ENCODE measurements at regions not wholly inside any gene's neighbourhood (a gene's known extent, or its start where the extent isn't known, plus 50 kb on each side); places are given as distances from the start of the nearest gene placed in this dataset.

DNA sequence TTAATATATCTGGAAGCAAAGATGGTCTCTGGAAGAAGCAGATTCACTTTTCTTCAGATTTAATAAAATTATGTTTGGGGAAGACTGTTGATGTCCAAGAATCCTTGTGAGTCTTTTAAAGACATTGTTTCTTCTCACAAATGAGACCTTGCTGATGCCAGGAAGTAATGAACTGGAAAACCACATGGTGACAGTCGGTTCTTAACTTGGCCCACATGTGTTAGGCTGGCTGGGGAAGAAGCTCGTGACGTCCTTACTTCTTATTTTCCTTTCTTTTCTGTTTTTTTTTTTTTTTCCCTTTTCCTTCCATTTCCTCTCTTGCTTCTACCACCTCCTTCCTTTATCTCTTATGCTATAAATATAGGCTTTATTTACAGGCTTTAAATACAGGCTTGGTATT lies 950.2 kb downstream of the BCL11B start:
- H3K36me3 Mint-ChIP-seq (ENCODE audit: low read depth, unreplicated experiment) = no peaks in the 10 kb centered on the region
- H3K27me3 Mint-ChIP-seq (ENCODE audit: unreplicated experiment) = no peaks in the 10 kb centered on the region
- no peak for DNase-seq (ENCODE audit: low spot score)
- H3K4me3 Mint-ChIP-seq (ENCODE audit: unreplicated experiment) = no peak overlapping the region
- TF ChIP-seq, protein P1, sequence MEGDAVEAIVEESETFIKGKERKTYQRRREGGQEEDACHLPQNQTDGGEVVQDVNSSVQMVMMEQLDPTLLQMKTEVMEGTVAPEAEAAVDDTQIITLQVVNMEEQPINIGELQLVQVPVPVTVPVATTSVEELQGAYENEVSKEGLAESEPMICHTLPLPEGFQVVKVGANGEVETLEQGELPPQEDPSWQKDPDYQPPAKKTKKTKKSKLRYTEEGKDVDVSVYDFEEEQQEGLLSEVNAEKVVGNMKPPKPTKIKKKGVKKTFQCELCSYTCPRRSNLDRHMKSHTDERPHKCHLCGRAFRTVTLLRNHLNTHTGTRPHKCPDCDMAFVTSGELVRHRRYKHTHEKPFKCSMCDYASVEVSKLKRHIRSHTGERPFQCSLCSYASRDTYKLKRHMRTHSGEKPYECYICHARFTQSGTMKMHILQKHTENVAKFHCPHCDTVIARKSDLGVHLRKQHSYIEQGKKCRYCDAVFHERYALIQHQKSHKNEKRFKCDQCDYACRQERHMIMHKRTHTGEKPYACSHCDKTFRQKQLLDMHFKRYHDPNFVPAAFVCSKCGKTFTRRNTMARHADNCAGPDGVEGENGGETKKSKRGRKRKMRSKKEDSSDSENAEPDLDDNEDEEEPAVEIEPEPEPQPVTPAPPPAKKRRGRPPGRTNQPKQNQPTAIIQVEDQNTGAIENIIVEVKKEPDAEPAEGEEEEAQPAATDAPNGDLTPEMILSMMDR (IDR thresholded peaks at IDR 0.05; ENCODE audit: unreplicated experiment) = no peak
- H3K4me1 Mint-ChIP-seq (ENCODE audit: unreplicated experiment) = no peaks in the 10 kb centered on the region
- no peaks in the 10 kb centered on the region for H3K9me3 Mint-ChIP-seq (ENCODE audit: unreplicated experiment)
- H3K27ac Mint-ChIP-seq (ENCODE audit: unreplicated experiment) = no peak overlapping the region

DNA sequence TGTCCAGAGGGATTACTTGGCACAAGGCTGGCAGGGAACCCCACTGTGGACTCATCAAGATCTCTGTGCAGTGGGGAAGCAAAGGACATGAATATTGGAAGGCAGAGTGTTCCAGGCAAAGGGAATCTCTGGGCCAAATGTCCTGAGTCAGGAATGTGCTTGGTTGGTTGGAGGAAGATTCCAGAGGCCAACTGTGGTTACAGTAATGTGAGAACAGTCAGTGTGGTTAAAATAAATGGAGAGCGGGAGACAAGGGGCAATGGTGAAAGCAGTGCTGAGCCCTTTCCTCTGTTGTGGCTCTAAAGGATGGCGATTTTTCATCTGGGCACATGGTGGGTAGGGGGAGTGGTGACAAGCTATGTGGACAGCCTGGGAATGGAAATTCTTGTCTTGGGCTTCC lies 948.2 kb downstream of the BCL11B start:
- Mint-ChIP-seq H3K4me1 (ENCODE audit: unreplicated experiment) (no peaks in the 10 kb centered on the region), H3K36me3 (ENCODE audit: low read depth, unreplicated experiment) (no peaks in the 10 kb centered on the region), H3K27me3 (ENCODE audit: unreplicated experiment) (no peaks in the 10 kb centered on the region), H3K4me3 (ENCODE audit: unreplicated experiment) (no peak overlapping the region), H3K9me3 (ENCODE audit: unreplicated experiment) (no peaks in the 10 kb centered on the region), H3K27ac (ENCODE audit: unreplicated experiment) (no peak overlapping the region)
- TF ChIP-seq, protein P1 (IDR thresholded peaks at IDR 0.05; ENCODE audit: unreplicated experiment) = no peak
- DNase-seq (ENCODE audit: low spot score) = no peak

GRCh38 chr14:98325761-98326160 lies 946.2 kb downstream of the BCL11B start:
- Mint-ChIP-seq H3K27ac (ENCODE audit: unreplicated experiment) (no peak overlapping the region), H3K4me1 (ENCODE audit: unreplicated experiment) (no peaks in the 10 kb centered on the region), H3K27me3 (ENCODE audit: unreplicated experiment) (no peaks in the 10 kb centered on the region), H3K36me3 (ENCODE audit: low read depth, unreplicated experiment) (no peaks in the 10 kb centered on the region), H3K4me3 (ENCODE audit: unreplicated experiment) (no peak overlapping the region), H3K9me3 (ENCODE audit: unreplicated experiment) (no peaks in the 10 kb centered on the region)
- TF ChIP-seq, protein P1 (IDR thresholded peaks at IDR 0.05; ENCODE audit: unreplicated experiment) = no peak
- DNase-seq (ENCODE audit: low spot score) = no peak

DNA sequence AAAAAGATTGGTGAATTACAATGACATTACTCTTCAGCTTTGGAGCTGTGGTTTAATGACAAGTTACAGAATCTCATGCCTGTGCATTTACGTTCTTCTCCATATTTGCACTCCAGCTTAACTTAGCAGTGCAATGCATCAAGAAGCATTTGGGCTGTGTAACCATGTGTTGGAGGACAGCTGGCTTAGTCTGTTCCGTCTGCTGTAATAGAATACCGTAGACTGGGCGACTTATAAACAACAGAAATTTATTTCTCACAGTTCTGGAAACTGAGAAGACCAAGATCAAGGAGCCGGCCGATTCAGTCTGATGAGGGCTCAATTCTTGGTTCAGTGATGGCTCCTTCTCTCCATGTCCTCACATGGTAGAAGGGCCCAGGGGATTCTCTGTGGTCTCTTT lies 943.5 kb downstream of the BCL11B start:
- Mint-ChIP-seq H3K36me3 (ENCODE audit: low read depth, unreplicated experiment) (no peaks in the 10 kb centered on the region), H3K27me3 (ENCODE audit: unreplicated experiment) (no peaks in the 10 kb centered on the region), H3K4me1 (ENCODE audit: unreplicated experiment) (no peaks in the 10 kb centered on the region), H3K9me3 (ENCODE audit: unreplicated experiment) (no peaks in the 10 kb centered on the region), H3K27ac (ENCODE audit: unreplicated experiment) (no peak overlapping the region), H3K4me3 (ENCODE audit: unreplicated experiment) (no peak overlapping the region)
- no peak for DNase-seq (ENCODE audit: low spot score)
- TF ChIP-seq, protein P1 (IDR thresholded peaks at IDR 0.05; ENCODE audit: unreplicated experiment) = no peak

GRCh38 chr14:98334186-98334585 lies 937.8 kb downstream of the BCL11B start:
- TF ChIP-seq, protein P1 (IDR thresholded peaks at IDR 0.05; ENCODE audit: unreplicated experiment) = no peak
- Mint-ChIP-seq H3K9me3 (ENCODE audit: unreplicated experiment) (no peaks in the 10 kb centered on the region), H3K4me3 (ENCODE audit: unreplicated experiment) (no peak overlapping the region), H3K36me3 (ENCODE audit: low read depth, unreplicated experiment) (no peaks in the 10 kb centered on the region), H3K27me3 (ENCODE audit: unreplicated experiment) (no peaks in the 10 kb centered on the region), H3K4me1 (ENCODE audit: unreplicated experiment) (no peaks in the 10 kb centered on the region), H3K27ac (ENCODE audit: unreplicated experiment) (no peak overlapping the region)
- no peak for DNase-seq (ENCODE audit: low spot score)
